HG02943 (cell line): ENCODE measurements at regions not wholly inside any gene's neighbourhood (a gene's known extent, or its start where the extent isn't known, plus 50 kb on each side); places are given as distances from the start of the nearest gene placed in this dataset.

Source experiments
- ATAC-seq: cut with Tn5 transposase; IDR thresholded peaks from one replicate; pipeline ENCODE4 v1.9.1; 2021; ENCODE audit warnings: mild to moderate bottlenecking, low read depth, moderate library complexity; ENCODE audit not compliant: unreplicated experiment

GRCh38 chr20:22020201-22020600, 314.7 kb downstream of the PAX1 start:
- ATAC-seq, result no peak

GRCh38 chr20:22008456-22008855, 303.0 kb downstream of the PAX1 start:
- no peak for ATAC-seq

- ATAC-seq, result no peak
Measured at GRCh38 chr20:22006306-22006705, 300.8 kb downstream of the PAX1 start.

GRCh38 chr20:22005535-22005934, 300.1 kb downstream of the PAX1 start:
- ATAC-seq, result no peak

GRCh38 chr20:22004946-22005345, 299.5 kb downstream of the PAX1 start:
- ATAC-seq, result no peak

- no peak for ATAC-seq
Measured at GRCh38 chr20:22003680-22004079, 298.2 kb downstream of the PAX1 start.

GRCh38 chr20:22001886-22002285, 296.4 kb downstream of the PAX1 start:
- no peak for ATAC-seq

GRCh38 chr20:21995461-21995860, 290.0 kb downstream of the PAX1 start:
- ATAC-seq, result no peak

GRCh38 chr20:21994203-21994602, 288.7 kb downstream of the PAX1 start:
- ATAC-seq, result no peak

- no peak for ATAC-seq
Measured at GRCh38 chr20:21982559-21982958, 277.1 kb downstream of the PAX1 start.

- no peak for ATAC-seq
Measured at GRCh38 chr20:21981597-21982344, 276.3 kb downstream of the PAX1 start.

GRCh38 chr20:21981179-21981578, 275.7 kb downstream of the PAX1 start:
- no peak for ATAC-seq

- no peak for ATAC-seq
Measured at GRCh38 chr20:21971436-21971835, 266.0 kb downstream of the PAX1 start.

GRCh38 chr20:21968486-21968885, 263.0 kb downstream of the PAX1 start:
- no peak for ATAC-seq

- ATAC-seq, result no peak
Measured at GRCh38 chr20:21967481-21967880, 262.0 kb downstream of the PAX1 start.

GRCh38 chr20:21956591-21956990, 251.1 kb downstream of the PAX1 start:
- no peak for ATAC-seq

GRCh38 chr20:21947406-21947805, 241.9 kb downstream of the PAX1 start:
- ATAC-seq, result no peak

- ATAC-seq, result no peak
Measured at GRCh38 chr20:21944227-21944626, 238.8 kb downstream of the PAX1 start.

- no peak for ATAC-seq
Measured at GRCh38 chr20:21941941-21942805, 236.7 kb downstream of the PAX1 start.

GRCh38 chr20:21936720-21937380, 231.4 kb downstream of the PAX1 start:
- ATAC-seq, result no peak

- no peak for ATAC-seq
Measured at GRCh38 chr20:21936261-21936660, 230.8 kb downstream of the PAX1 start.
